ENCODE measurements at regions not wholly inside any gene's neighbourhood (a gene's known extent, or its start where the extent isn't known, plus 50 kb on each side); places are given as distances from the start of the nearest gene placed in this dataset.
"Not testable (repeated sequence)": the region's sequence is repeated elsewhere in the genome, so short reads cannot be mapped to it uniquely, and the experiment has no call there.

GRCh38 chr3:190959077-190959476 lies 96.6 kb upstream of the GMNC start:
- Histone ChIP-seq H3K4me1 (ENCODE audit: low read length) (no peaks in the 10 kb centered on the region), H3F3A (ENCODE audit: insufficient read depth, low read length) (no peaks in the 10 kb centered on the region), H3K9me2 (replicated peaks; ENCODE audit: insufficient read depth, low read length) (no peaks in the 10 kb centered on the region), H3K4me2 (ENCODE audit: low read depth, low read length) (no peak overlapping the region), H3K36me3 (replicated peaks; ENCODE audit: insufficient read depth, low read length) (no peaks in the 10 kb centered on the region), H3K9me3 (replicated peaks; ENCODE audit: insufficient read depth, low read length) (no peaks in the 10 kb centered on the region), H3K9ac (ENCODE audit: low read length) (no peak overlapping the region), H4K20me1 (ENCODE audit: insufficient read depth, low read length) (no peaks in the 10 kb centered on the region), H2AFZ (ENCODE audit: low read length) (no peak overlapping the region), H3K27ac (ENCODE audit: low read length) (no peak overlapping the region), H3K79me2 (ENCODE audit: low read length) (no peaks in the 10 kb centered on the region), H3K27me3 (replicated peaks; ENCODE audit: insufficient read depth, low read length) (no peaks in the 10 kb centered on the region), H3K4me3 (ENCODE audit: low read length) (no peak overlapping the region)
- DNase-seq = no peak
- no peak for TF ChIP-seq CTCF (IDR thresholded peaks at IDR 0.05; ENCODE audit: low read length)
- TF ChIP-seq EZH2 (optimal IDR thresholded peaks at IDR 0.05; ENCODE audit: low read depth, low read length) = no peak
- no peak for TF ChIP-seq EZH2phosphoT487 (IDR thresholded peaks at IDR 0.05; ENCODE audit: low read length)

DNA sequence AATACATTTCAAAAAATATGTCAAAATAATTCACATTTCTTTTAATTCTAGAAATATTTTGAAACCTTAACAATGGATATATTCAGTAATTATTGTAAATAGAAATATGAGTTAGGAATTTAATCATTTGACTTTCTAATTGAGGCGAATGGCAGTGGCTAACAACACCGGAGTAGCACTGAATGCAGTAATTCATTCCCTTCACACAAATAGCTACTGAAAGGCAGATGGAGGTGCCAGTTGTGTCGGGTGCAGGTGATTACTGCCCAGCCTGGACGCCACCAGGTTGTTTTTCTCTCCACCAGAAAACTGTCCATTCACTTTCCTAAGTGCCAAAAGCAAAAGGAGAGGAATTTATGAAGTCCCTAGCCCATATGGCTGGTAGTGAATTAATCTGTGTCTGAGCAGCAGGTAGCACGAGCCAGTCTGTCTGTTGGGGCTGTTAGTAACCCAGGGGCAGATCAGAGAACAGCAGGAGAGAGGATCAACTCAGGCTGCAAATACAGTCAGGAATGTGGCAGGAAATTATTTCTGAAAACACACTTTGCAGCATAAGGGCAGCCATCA lies 79.3 kb upstream of the GMNC start:
- H2AFZ ChIP-seq (ENCODE audit: low read length) = no peak overlapping the region
- no peaks in the 10 kb centered on the region for H3K4me1 ChIP-seq (ENCODE audit: low read length)
- no peak overlapping the region for H3K27ac ChIP-seq (ENCODE audit: low read length)
- no peak overlapping the region for H3K4me3 ChIP-seq (ENCODE audit: low read length)
- H3K9ac ChIP-seq (ENCODE audit: low read length) = no peak overlapping the region
- no peaks in the 10 kb centered on the region for H3K9me3 ChIP-seq (replicated peaks; ENCODE audit: insufficient read depth, low read length)
- H3K36me3 ChIP-seq (replicated peaks; ENCODE audit: insufficient read depth, low read length) = no peaks in the 10 kb centered on the region
- no peak overlapping the region for H3K4me2 ChIP-seq (ENCODE audit: low read depth, low read length)
- DNase-seq = no peak
- no peaks in the 10 kb centered on the region for H4K20me1 ChIP-seq (ENCODE audit: insufficient read depth, low read length)
- no peak for TF ChIP-seq CTCF (IDR thresholded peaks at IDR 0.05; ENCODE audit: low read length)
- TF ChIP-seq EZH2 (optimal IDR thresholded peaks at IDR 0.05; ENCODE audit: low read depth, low read length) = no peak
- TF ChIP-seq EZH2phosphoT487 (IDR thresholded peaks at IDR 0.05; ENCODE audit: low read length) = no peak
- no peaks in the 10 kb centered on the region for H3K9me2 ChIP-seq (replicated peaks; ENCODE audit: insufficient read depth, low read length)
- H3K27me3 ChIP-seq (replicated peaks; ENCODE audit: insufficient read depth, low read length) = no peaks in the 10 kb centered on the region
- no peaks in the 10 kb centered on the region for H3F3A ChIP-seq (ENCODE audit: insufficient read depth, low read length)
- H3K79me2 ChIP-seq (ENCODE audit: low read length) = no peaks in the 10 kb centered on the region

- H3K79me2 ChIP-seq (ENCODE audit: low read length); H3K27ac ChIP-seq (ENCODE audit: low read length); H3K27me3 ChIP-seq (replicated peaks; ENCODE audit: insufficient read depth, low read length); H4K20me1 ChIP-seq (ENCODE audit: insufficient read depth, low read length); H3K4me3 ChIP-seq (ENCODE audit: low read length); H3K4me2 ChIP-seq (ENCODE audit: low read depth, low read length); H3K9me2 ChIP-seq (replicated peaks; ENCODE audit: insufficient read depth, low read length); H3F3A ChIP-seq (ENCODE audit: insufficient read depth, low read length); H3K4me1 ChIP-seq (ENCODE audit: low read length); H3K36me3 ChIP-seq (replicated peaks; ENCODE audit: insufficient read depth, low read length); H2AFZ ChIP-seq (ENCODE audit: low read length); H3K9ac ChIP-seq (ENCODE audit: low read length); H3K9me3 ChIP-seq (replicated peaks; ENCODE audit: insufficient read depth, low read length): not testable (repeated sequence)
- peak; percentile 15 for DNase-seq
Measured at GRCh38 chr3:190934616-190935015, 72.1 kb upstream of the GMNC start.

DNA sequence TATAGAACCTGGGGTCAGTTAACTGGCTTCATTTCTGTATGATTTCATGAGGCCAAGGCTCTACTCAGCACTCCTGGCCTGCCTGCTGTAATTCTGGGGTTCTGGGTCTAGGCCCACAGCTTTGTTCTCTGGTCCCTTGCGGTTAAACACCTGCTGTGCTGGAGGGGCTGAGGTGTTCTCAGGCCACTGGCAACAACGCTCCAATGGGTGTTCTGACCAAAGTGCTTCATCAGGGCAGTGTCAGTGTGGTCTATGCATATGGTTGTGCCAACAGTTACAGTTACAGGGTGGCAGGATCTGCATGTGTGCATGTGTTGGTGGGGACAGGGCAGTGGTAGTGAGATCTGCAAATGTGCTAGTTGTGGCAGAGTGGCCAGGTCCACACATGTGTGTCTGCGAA lies 64.1 kb upstream of the GMNC start:
- Histone ChIP-seq H3K4me2 (ENCODE audit: low read depth, low read length) (no peak overlapping the region), H3K79me2 (ENCODE audit: low read length) (no peaks in the 10 kb centered on the region)

More for the DNA sequence above, 64.1 kb upstream of the GMNC start:
- no peak overlapping the region for H2AFZ ChIP-seq (ENCODE audit: low read length)
- TF ChIP-seq EZH2 (optimal IDR thresholded peaks at IDR 0.05; ENCODE audit: low read depth, low read length) = no peak
- no peak for TF ChIP-seq CTCF (IDR thresholded peaks at IDR 0.05; ENCODE audit: low read length)
- TF ChIP-seq EZH2phosphoT487 (IDR thresholded peaks at IDR 0.05; ENCODE audit: low read length) = no peak
- no peak overlapping the region for H3K4me3 ChIP-seq (ENCODE audit: low read length)
- H3K9me3 ChIP-seq (replicated peaks; ENCODE audit: insufficient read depth, low read length) = no peaks in the 10 kb centered on the region
- H3K9ac ChIP-seq (ENCODE audit: low read length) = no peak overlapping the region
- H3K27ac ChIP-seq (ENCODE audit: low read length) = no peak overlapping the region
- peak; percentile 20 for DNase-seq
- no peaks in the 10 kb centered on the region for H3F3A ChIP-seq (ENCODE audit: insufficient read depth, low read length)
- no peaks in the 10 kb centered on the region for H3K4me1 ChIP-seq (ENCODE audit: low read length)
- no peaks in the 10 kb centered on the region for H4K20me1 ChIP-seq (ENCODE audit: insufficient read depth, low read length)
- no peaks in the 10 kb centered on the region for H3K36me3 ChIP-seq (replicated peaks; ENCODE audit: insufficient read depth, low read length)
- no peaks in the 10 kb centered on the region for H3K27me3 ChIP-seq (replicated peaks; ENCODE audit: insufficient read depth, low read length)
- no peaks in the 10 kb centered on the region for H3K9me2 ChIP-seq (replicated peaks; ENCODE audit: insufficient read depth, low read length)
